NB4 (cell line): ENCODE measurements at regions not wholly inside any gene's neighbourhood (a gene's known extent, or its start where the extent isn't known, plus 50 kb on each side); places are given as distances from the start of the nearest gene placed in this dataset.

Experiments
- DNase-seq: peaks from one replicate; pipeline ENCODE4 v3.0.0; 2010; ENCODE audit warnings: low read depth
- H3K4me3 ChIP-seq: one replicate; pipeline ENCODE4 v1.5.1; 2011; ENCODE audit warnings: mild to moderate bottlenecking, low read depth, low read length, moderate library complexity
- MYC ChIP-seq: IDR thresholded peaks from 2 replicates; pipeline ENCODE4 v1.6.1; 2011; ENCODE audit warnings: low read depth, low read length
- POLR2A ChIP-seq: IDR thresholded peaks from 2 replicates; pipeline ENCODE4 v1.6.1; 2011; ENCODE audit warnings: mild to moderate bottlenecking; ENCODE audit not compliant: insufficient read length; ENCODE audit errors: extremely low read depth
- TF ChIP-seq, protein P1 (sequence below): IDR thresholded peaks from 2 replicates; pipeline ENCODE4 v1.6.1; 2011; ENCODE audit warnings: low read depth, low read length
- TF ChIP-seq, protein P2 (sequence below): IDR thresholded peaks from one replicate; pipeline ENCODE4 v1.5.1; 2012; ENCODE audit warnings: low read depth, low read length

DNA sequence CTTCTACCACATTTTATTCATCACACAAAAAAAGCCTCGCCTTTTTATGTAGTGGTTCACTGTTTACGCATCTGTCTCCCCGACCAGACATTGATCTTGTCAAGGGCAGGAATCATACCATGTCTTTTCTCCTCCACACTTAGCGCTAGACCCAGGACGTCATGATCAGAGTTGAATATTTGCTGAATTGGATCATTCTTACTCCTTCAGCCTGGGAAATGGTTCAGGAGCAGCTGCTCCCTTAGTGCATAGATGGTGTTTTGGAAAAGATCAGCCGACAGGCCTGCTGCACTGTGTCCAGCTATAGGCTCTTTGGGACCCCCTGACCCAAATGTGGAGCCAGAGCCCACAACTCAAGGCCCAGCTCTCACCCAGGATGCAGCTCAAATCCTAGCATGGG is 249.1 kb upstream of the TMEM72 start:
- H3K4me3 ChIP-seq = no peak overlapping the region
- TF ChIP-seq MYC = no peak
- TF ChIP-seq, protein P1, sequence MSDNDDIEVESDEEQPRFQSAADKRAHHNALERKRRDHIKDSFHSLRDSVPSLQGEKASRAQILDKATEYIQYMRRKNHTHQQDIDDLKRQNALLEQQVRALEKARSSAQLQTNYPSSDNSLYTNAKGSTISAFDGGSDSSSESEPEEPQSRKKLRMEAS = no peak
- TF ChIP-seq POLR2A = no peak
- TF ChIP-seq, protein P2, sequence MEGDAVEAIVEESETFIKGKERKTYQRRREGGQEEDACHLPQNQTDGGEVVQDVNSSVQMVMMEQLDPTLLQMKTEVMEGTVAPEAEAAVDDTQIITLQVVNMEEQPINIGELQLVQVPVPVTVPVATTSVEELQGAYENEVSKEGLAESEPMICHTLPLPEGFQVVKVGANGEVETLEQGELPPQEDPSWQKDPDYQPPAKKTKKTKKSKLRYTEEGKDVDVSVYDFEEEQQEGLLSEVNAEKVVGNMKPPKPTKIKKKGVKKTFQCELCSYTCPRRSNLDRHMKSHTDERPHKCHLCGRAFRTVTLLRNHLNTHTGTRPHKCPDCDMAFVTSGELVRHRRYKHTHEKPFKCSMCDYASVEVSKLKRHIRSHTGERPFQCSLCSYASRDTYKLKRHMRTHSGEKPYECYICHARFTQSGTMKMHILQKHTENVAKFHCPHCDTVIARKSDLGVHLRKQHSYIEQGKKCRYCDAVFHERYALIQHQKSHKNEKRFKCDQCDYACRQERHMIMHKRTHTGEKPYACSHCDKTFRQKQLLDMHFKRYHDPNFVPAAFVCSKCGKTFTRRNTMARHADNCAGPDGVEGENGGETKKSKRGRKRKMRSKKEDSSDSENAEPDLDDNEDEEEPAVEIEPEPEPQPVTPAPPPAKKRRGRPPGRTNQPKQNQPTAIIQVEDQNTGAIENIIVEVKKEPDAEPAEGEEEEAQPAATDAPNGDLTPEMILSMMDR = no peak
- no peak for DNase-seq

DNA sequence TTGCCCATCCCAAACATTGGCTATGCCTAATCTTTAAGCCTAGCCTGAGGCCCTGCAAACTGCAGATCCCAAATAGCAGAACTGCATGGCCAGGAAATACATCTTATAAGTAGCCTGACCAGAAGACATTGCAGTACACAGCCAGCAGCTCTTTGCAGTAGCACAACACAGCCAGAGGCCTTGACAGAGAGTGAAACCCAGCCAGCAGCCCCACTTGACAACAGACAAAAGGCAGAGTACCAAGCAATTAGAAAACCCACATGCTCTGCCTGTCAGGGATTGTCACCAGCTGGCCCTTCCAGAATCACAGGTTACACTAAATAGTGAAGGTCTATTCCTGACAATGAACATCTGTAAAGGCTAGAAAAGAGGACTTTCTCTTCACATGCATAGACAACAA is 242.8 kb upstream of the TMEM72 start:
- TF ChIP-seq, protein P2 = no peak
- TF ChIP-seq, protein P1 = no peak
- no peak for TF ChIP-seq MYC
- no peak for DNase-seq
- H3K4me3 ChIP-seq = no peak overlapping the region

DNA sequence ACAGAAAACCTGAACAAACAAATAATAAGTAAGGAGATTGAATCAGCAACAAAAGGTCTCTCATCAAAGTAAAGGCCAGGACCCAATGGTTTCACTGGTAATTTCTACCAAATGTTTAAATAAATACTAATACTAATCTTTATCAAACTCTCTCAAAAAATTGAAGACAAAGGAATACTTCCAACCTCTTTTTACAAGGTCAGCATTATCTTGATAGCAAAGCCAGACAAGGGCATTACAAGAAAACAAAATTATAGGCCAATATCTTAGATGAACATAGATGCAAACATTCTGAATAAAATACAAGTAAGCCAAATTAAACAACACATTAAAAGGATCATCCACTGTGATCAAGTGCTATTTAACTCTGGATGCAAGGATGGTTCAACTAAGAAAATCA is 239.8 kb upstream of the TMEM72 start:
- no peak for DNase-seq
- TF ChIP-seq, protein P1 = no peak
- TF ChIP-seq, protein P2 = no peak
- TF ChIP-seq MYC (no peak), POLR2A (no peak)
- H3K4me3 ChIP-seq = no peak overlapping the region

DNA sequence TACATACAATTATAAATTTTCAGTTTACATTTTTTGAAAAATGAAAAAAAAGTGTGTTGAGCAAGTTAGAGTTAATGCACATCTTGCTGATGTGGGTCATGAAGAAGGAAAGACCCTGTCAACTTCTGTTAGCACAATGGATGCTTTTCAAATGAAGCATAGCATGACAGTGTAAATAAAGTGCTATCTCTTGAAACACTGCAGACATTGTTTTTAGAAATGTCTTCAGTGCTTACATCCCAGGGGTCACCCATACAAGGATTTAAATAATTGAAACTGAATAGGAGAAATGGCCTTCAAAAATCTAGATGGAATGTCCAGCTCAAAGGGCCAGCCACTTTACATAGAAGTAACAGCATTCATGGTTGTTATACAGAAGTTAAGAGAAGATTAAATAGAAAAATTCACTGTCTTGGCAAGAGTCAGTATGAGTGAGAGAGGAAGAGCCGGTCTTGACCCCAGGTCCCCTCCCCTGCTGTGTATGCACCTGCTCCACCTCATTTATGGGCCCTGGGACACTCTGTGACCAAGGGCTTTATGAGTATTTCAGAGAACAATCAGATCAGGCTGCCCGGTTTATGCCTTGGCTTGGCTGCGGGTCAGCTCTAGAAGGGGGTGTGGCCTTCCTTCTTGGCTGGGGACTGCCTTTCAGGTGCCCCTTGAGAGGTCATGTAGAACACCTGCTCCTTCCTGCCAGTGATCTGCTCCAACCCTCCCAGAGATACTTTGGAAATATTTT is 237.7 kb upstream of the TMEM72 start:
- TF ChIP-seq POLR2A (no peak), MYC (no peak)
- TF ChIP-seq, protein P1 = no peak
- TF ChIP-seq, protein P2 = no peak
- DNase-seq = no peak
- H3K4me3 ChIP-seq = no peak overlapping the region

DNA sequence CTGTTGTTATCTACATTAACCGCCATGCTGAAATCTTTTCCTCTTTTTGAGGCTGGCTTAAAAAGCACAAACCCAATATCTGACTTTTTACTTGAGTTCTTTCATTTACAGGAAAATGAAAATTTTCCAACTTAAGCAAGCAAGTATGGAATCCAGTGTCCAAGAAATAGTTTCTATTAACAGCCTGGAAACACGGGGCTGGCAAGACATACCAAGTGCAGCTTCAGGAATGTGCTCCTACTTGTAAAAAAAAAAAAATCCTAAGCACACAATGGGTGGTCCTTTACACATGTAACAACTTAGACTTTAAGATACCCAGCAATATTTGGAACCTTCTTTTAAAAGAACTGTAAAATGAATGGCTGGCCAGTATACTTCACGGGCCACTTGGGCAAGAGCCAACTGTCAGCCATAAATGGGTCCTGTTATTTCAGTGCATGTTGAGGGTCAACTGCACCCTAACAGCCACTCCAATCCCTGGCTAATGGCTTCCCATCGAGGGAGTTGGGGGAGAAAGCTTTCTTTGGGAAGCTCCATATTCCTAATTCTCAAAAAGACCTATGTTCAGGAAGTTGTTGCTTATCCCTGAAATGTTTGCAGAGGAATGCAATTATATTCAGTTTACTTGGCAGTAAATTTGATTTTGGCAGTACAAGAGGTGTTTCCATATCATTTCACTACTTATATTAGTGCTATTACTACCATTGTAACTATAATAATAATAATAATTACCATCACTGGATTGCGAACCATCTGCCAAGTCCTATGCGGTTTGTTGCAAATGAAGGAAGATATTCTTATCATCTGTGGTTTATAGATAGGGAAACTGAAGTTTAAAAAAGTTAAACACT is 236.4 kb upstream of the TMEM72 start:
- no peak overlapping the region for H3K4me3 ChIP-seq
- TF ChIP-seq, protein P1 = no peak
- TF ChIP-seq POLR2A = no peak
- no peak for DNase-seq

DNA sequence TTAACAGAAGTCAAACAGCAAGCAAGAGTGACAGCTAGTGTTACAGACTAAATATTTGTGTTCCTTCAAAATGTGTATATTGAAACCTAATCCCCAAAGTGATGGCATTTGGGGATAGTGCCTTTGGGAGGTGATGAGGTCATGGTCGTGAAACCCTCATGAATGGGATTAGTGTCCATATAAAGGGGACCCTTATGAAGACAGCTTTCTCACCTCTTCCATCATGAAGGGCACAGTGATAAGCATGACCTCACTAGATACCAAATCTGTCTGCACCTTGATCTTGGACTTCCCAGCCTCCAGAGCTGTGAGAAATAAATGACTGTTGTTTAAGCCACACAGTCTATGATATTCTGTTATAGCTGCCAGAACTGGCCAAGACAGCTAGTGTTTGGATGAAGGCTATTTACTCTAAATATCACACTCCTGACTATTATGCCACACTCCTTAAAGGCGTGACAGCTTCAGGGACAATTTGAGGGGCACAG is 235.7 kb upstream of the TMEM72 start:
- DNase-seq = no peak
- TF ChIP-seq MYC (no peak), POLR2A (no peak)
- TF ChIP-seq, protein P1 = no peak
- TF ChIP-seq, protein P2 = no peak
- H3K4me3 ChIP-seq = no peak overlapping the region
